Astrocyte of the cerebellum (primary cell): ENCODE measurements at regions not wholly inside any gene's neighbourhood (a gene's known extent, or its start where the extent isn't known, plus 50 kb on each side); places are given as distances from the start of the nearest gene placed in this dataset.

ENCODE experiments used
- DNase-seq: peaks from one replicate; pipeline ENCODE4 v3.0.0-alpha.2; 2011; ENCODE audit warnings: low read depth
- H3K4me3 ChIP-seq: 2 replicates; pipeline ENCODE4 v1.5.1; 2011; ENCODE audit warnings: mild to moderate bottlenecking, low read depth, low read length, moderate library complexity
- in situ Hi-C: cut with HindIII; loops from 2 replicates; pipeline ENCODE4 v1.10.0; 2017; ENCODE audit warnings: low sequenced_read_pairs
- TF ChIP-seq, protein P1 (sequence below): IDR thresholded peaks from 2 replicates; pipeline ENCODE4 v1.5.1; 2012; ENCODE audit warnings: low read length, low read depth, moderate library complexity, mild to moderate bottlenecking; ENCODE audit errors: missing control alignments

DNA sequence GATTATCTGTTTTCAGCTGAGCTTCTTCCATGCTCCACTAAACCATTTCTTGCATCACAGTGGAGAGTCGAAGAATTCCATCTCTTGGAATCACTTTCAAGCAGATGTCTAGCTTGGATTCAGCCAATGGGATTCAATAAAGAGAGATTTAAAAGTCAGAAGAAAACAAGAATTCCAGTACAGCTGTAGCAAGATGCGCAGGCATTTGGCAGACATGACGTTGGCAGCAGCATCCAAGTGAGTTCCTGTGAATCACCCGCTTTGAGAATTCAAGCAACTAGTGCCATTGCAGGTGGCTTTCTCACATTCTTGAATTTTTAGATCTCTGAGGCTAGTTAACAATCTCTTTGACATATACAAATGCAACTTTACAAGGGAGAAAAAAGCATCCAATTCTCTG, 467.0 kb downstream of the CDH10 start:
- no peak for DNase-seq
- no peak overlapping the region for H3K4me3 ChIP-seq
- TF ChIP-seq, protein P1, sequence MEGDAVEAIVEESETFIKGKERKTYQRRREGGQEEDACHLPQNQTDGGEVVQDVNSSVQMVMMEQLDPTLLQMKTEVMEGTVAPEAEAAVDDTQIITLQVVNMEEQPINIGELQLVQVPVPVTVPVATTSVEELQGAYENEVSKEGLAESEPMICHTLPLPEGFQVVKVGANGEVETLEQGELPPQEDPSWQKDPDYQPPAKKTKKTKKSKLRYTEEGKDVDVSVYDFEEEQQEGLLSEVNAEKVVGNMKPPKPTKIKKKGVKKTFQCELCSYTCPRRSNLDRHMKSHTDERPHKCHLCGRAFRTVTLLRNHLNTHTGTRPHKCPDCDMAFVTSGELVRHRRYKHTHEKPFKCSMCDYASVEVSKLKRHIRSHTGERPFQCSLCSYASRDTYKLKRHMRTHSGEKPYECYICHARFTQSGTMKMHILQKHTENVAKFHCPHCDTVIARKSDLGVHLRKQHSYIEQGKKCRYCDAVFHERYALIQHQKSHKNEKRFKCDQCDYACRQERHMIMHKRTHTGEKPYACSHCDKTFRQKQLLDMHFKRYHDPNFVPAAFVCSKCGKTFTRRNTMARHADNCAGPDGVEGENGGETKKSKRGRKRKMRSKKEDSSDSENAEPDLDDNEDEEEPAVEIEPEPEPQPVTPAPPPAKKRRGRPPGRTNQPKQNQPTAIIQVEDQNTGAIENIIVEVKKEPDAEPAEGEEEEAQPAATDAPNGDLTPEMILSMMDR, result no peak
- in situ Hi-C loops, result no loop called here

DNA sequence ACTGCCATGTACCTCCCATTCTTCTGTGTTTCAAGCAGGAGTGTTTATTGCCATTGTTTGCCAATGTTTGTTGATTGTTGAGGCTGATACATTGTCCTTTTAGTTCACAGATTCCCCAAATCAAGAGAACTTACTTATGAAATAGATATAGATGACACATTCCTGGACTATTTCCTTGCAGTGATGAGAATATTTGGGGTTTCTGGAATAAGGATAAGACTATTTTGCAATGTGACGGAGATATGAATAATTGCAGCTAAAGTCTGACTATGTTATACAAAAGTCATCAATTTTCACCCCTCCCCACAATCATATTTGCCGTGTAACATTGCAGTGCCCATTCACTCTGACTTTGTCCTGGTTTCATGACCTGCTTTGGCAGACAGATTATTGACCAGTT, 460.8 kb downstream of the CDH10 start:
- in situ Hi-C loops, result no loop called here
- no peak for DNase-seq
- TF ChIP-seq, protein P1, result no peak
- no peak overlapping the region for H3K4me3 ChIP-seq

DNA sequence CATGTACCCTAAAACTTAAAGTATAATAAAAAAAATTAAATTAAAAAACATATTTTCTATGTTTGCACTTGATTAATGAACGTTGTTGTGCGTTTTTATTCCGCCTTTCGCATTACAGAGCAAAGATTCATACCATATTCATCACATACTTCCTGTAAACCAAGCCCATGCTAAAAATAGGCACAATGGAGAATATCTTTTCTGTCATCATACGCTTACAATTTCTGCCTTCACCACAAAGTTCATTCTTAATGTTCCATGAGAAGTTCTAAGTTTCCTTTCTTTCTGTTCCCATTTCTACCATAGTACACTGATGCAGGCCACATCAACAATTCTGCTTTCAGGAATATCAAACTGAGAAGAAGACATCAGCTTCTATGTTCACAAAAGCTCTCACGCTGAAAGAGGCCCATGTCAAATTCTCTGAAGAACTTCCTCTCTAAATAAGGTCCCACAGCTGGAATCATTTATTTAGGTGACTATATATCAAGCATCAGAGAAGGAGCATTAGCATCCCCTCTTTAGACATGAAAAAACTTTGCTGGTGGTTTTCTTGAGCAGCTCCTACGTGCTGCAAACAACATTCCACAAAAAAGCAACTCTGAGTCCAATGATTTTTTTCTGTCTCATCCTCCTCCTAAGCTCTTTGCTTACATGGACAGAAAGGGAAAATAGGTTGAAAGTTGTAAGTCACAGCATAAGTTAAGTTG, 456.4 kb downstream of the CDH10 start:
- H3K4me3 ChIP-seq, result no peak overlapping the region
- in situ Hi-C loops, result no loop called here
- TF ChIP-seq, protein P1, result no peak

DNA sequence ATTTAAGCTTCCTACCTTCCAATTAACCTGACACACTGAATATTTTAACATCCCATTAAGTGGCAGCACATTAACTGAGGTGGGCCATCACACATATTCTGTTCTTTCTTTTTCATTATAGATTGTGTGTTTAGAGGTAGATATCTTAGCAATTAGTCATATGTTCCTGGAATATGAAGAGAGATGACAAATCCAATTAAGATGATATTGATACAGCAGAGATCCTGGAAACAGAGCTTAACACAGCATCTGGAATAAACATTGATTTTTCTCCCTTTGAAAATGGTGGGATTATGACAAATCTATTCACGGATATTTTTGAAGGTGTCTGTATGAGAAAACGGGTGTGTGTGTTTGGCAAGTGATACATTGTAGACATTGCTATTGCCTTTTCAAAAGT, 448.0 kb downstream of the CDH10 start:
- in situ Hi-C loops, result no loop called here
- no peak for DNase-seq
- H3K4me3 ChIP-seq, result no peak overlapping the region
- TF ChIP-seq, protein P1, result no peak

More for the DNA sequence above, 456.4 kb downstream of the CDH10 start:
- no peak for DNase-seq

DNA sequence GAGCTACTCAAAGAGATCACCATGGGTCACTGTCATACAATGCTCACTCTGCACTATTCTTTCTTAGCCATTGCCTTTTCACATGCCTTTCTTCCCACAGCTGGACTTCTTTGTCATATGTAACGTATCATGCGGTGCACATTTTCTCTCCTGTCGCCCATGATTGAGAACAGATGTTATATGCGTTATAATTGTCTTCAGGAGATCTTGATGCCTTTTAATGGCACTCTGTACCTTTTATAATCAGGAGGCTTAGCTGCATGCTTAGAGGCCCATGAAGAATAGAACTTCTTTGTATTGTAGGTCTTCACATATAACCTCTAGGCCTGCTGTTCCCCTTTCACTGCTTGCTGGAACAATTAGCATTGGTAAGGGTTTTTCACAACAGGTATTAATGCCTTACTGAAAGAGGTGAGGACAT, 436.1 kb downstream of the CDH10 start:
- no peak overlapping the region for H3K4me3 ChIP-seq
- in situ Hi-C loops, result no loop called here
- TF ChIP-seq, protein P1, result no peak
- DNase-seq, result no peak

DNA sequence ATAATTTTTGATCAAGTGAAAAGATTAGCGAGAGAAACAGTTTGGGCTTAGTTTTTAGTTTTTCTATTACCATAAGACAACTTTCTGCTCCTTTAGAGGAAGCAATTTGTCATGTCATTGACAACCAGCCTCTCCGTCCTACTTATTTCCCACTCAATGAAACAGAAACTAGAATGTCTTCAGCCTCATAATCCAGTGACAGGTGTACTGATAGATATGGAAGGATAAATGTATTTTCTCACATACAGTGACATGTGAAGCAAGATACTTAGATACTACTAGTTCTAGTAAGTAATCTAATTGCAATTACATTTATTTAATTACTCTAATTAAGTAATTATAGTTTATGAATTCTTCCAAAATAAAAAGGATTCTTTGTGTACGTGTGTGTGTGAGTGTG, 429.7 kb downstream of the CDH10 start:
- no peak for DNase-seq
- TF ChIP-seq, protein P1, result no peak
- in situ Hi-C loops, result no loop called here
- H3K4me3 ChIP-seq, result no peak overlapping the region
